ENCODE measurements at regions not wholly inside any gene's neighbourhood (a gene's known extent, or its start where the extent isn't known, plus 50 kb on each side); places are given as distances from the start of the nearest gene placed in this dataset.
"Not testable (repeated sequence)": the region's sequence is repeated elsewhere in the genome, so short reads cannot be mapped to it uniquely, and the experiment has no call there.

DNA sequence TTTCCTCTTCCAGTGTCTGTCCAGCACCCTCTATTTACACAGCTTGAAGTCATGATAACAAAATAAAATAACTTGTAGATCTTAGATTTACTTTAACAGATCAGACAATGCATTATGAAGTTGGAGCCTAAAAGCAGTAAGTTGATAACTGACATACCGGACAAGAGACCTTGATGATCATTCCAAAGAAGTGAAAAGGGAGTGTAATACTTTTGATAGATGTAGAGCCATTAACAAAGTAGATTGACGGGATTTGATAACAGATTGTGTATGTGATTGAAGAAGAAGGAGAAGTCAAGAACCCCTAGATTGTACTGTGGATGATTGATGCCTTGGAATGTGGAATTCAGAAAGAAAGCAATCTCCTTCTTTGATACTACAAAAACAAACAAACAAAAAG is 403.8 kb upstream of the MGAT4C start:
- DNase-seq = no peak

DNA sequence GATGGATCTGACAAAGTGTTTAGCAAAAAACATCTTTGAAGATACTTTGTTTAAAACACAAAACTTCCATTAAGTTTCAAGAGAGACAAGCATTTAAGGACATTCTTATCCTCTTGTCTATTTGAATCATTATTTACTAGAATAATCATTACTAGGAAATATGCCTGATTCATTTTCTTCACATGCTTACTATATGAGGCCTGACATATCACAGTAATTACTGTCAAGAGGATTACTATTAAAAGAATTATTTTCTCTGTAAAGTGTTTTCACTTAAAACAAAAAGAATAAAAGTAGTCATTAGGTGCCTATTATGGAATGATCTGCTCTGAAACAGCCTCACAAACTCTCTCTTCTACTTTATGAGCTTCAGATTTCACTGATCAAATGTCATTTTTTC is 402.1 kb upstream of the MGAT4C start:
- no peak for DNase-seq

DNA sequence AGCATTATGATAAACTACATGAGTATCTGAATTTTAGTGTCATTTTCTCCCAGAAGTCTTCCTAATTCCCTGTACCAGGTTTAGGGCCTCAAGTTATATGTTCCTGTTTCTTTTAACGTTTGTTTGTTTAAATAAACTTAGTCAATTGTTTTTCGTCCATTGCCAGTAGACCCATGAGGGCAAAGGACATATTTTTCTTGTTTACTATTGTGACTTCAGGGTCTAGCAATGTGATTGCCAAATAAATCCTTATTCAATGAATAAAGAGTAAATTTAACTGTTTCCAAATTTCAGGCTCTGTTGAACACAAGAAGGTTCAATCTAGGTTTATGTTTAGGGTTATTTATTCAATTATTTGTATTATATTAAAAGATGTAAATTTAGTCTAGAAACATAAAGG is 391.6 kb upstream of the MGAT4C start:
- no peak for DNase-seq

DNA sequence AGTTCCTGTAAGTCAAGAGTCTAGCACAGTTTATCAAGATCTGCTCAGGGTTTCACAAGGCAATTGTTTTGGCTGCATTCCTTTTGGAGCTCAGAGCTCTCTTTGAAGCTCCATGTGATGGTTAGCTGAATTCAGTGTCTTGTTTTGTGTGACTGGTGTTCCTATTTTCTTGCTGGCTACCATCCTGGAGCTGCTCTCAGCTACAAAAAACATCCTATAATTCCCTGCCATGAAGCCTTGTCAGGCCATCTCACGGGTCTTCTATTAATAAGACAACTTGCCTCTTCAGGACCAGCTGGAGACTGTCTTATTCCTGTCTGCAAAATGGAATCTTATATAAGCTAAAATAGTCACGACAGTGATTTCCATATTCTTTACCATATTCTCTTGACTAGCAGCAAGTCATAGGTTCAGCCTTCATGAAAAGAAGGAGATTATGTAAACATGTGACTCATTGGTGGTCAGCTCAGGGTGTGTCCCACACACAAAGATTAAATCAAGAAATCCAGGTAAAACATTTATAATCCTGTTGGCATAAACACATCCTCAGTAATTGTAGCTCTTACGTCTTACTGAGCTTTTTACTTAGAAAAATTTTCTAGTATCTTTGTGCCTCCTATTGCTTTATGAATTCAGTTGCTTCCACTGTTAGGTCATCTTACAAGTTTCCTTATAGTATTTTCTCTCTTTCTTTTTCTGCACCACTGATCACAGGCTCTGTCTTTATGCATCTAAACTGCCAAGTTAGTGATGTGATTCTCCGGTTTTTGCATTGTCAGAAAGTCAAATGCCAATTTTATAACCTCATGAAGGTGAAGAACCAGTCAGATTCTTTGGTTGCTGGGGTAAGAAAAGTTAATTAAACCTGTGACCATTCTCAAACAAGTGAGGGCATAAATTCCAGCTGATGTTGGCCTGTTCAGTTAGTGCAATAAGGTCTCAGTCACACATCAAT is 378.5 kb upstream of the MGAT4C start:
- no peak for DNase-seq

DNA sequence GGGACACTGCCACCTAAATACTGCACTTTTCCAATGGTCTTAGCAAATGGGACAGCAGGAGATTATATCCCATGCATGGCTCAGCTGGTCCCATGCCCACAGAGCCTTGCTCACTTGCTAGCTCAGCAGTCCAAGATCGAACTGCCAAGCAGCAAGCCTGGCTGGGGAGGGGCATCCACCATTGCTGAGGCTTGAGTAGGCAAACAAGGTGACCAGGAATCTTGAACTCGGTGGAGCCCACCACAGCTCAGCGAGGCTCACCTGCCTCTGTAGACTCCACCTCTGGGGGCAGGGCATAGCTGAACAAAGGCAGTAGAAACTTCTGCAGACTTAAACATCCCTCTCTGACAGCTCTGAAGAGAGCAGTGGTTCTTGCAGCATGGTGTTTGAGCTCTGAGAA is 370.8 kb upstream of the MGAT4C start:
- no peak for DNase-seq

DNA sequence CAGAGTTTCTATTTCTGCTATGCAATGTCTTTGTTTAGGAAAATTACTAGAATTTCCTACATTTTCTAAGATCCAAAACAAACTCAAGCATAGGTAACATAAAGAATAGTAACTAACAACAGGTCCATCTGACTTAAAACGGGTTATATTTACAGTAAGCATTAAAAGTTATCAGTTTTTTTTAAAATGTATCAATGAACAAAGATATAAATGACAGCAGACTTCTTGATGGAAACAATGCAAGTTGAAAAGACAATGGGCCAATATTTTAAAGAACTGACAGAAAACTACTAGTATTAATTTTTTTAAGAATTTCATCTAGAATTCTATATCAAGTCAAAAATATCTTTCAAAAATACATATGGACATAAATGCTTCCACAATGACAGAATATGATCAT is 367.1 kb upstream of the MGAT4C start:
- no peak for DNase-seq

DNA sequence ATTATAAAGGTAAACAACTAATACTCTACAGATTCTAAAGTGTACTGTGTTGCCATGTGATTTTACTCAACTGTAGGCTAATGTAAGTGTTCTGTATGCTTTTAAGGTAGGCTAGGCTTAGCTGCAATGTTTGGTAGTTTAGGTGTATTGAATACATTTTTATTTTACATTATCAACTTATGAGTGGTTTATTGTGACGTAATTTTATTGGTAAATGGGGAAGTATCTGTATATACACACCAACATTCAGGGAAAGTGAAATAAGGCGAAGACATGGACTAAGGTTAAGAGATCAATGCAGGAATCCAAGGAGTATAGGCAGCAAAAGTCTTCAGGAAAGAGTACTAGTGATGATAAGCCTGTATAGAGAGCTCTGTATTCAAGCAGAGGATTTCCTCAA is 365.8 kb upstream of the MGAT4C start:
- no peak for DNase-seq

DNA sequence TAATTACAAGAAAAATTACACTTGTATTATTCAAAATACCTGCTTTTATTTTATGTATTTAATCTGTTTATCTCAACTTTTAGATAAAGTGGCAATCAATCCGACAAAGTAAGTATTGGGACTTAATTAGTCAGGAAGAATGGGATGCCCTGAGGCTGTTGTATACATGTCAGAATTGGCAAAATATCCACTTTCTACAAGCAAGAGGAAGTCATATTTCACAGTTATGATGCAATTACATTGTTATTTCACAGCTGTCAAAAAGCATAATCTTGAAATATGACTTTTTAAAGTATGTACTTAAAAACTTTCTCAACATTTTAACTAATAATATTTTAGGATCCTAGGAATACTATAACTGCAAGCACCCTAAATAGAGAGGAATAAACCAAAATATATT is 357.1 kb upstream of the MGAT4C start:
- no peak for DNase-seq

DNA sequence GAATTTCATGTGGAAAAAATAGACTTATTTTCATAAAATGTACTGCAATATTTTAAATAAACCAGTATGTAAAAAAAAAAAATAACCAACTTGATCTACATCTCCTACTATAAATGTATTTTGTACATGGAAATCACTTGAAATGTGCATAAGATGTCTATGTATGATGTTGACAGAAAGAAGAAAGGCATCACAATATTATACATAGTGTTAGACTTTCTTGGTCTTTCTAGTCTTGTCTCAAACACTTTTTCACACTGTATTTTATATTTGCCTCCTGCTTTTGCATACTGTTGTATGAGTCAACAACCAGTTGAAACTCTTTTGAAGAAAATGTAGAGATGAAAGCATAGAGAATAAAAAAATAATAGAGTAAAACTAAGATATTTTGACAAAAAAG is 352.4 kb upstream of the MGAT4C start:
- no peak for DNase-seq

DNA sequence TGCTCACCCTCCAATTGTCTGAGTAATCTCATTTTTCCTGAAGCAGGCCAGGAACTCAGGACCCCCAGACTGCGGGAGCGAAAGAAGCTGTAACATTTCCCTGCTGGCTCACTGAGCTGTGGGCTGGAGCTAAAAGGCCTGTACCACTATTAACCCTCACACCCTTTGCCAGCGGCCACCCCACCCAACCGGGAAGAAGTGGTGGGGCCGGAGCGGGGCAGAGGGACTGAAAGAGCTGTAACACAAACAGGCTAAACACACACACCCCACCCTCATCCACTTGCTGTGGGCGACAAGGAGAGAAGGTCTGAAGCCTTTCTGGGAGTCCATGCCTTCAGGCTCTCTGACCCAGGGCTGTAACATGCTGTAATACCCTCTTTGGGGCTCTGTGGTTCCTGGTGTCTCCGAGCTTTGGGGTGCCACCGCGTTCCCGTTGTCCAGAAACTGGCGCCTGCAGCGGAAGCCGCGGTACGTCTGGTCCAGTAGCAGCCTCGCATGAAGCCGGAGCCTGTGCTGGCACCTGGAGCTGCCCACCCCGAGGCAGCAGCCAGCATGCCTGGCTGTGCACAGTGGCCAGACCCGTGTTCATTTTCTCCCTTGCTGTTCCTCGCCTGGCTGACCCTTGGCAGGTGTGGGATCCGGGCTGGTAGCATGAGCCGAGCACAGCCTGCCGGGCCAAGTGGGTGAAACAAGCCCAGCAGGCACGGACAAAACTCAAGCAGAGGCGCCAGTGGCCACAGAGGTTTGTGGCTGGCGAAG is 345.5 kb upstream of the MGAT4C start:
- DNase-seq = no peak

DNA sequence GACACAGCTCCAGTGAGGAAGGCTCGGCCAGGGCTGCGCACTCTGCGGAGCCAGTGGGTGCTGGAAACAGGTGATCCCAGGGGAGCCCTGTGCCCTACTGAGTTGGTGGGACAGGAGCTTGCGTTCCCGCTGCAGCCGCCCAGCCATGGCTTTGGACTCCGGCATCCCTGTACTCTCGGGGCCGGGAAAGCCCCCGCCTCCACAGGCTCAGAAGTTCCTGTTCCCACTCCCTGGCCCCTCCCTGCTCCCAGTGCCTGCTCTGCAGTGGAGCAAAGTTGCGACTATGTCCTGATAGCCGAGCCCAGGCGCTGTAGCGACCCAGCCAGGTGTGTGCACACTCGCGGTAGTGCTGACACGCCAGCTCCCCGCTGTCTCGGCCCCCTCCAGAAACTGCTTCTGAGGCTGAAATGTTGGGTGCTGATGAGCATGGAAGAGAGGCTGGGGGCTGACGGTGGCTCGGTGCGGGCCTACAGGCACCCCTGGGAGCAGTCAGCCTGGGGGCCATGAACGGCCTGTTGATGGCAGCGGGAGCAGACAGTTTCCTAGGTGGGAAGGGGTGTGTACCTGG is 344.6 kb upstream of the MGAT4C start:
- DNase-seq = no peak

DNA sequence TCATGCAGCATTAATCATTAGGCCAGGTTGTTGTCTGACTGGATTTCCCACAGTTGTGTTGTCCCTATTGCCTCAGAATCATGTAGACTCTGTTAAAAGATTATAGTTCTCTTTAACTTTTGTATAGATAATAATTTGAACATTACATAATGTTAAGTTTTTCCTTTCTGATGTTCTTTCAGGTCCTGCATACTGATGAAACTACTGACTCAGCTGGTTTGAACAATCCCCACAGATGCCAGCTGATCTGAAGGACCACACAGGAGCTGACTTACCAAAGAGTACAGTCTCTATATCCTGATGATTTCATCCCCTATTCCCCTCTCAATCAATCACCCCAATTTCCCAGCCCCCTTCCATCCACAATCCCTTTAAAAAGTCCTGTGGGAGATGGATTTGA is 341.2 kb upstream of the MGAT4C start:
- no peak for DNase-seq

DNA sequence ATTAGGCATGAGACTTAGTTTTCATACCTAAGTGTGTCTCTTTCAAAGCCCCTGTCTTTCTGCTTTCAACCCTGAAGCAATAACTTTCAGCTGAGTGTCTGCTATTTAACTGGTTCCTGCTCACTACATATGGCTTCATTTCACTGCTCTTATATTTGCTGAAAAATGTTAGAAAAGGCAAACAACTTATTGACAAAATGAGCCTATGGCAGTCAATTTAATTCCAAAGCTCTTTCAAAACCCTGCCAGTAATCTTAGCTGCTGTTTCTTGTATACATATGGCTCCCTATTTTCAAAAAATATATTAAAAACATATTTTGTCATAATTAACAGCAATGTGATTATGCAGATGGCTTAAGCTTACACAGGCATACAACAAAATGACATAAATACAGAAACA is 334.1 kb upstream of the MGAT4C start:
- no peak for DNase-seq

DNA sequence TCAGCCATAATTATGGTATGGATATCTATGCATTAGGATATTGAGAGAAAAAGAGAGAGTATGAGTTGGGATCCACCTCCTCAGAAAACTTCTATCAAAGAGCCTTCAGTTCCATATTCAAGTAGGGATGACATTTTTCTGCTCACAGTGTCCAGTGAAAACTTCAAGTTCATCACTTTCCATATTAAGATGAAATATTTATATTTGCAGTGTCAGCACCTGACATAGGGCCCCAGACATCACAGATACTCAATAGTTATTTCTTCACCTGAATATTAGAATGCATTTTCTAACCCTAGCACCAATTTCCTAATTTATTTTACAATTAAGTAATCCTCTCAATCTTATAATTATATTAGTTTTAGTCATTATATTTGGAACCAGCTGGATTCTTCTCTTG is 318.0 kb upstream of the MGAT4C start:
- no peak for DNase-seq

DNA sequence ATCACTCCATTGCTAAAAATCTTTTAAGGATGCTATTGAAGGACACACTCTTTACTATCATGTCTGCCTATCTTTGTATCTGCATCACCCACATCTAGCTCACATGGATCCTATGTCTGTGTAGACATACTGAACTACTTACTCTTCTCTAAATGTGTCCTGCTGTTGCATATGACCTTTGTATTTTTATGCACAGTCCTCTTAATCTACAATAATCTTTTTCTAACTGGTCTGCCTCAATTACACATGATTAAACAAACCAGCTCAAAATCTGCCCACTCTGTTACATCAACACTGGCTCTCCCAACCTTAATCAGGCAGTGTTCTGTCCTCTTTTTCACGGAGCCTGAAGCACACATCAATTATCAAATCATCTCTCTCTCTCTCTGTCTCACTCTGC is 316.3 kb upstream of the MGAT4C start:
- DNase-seq = no peak

DNA sequence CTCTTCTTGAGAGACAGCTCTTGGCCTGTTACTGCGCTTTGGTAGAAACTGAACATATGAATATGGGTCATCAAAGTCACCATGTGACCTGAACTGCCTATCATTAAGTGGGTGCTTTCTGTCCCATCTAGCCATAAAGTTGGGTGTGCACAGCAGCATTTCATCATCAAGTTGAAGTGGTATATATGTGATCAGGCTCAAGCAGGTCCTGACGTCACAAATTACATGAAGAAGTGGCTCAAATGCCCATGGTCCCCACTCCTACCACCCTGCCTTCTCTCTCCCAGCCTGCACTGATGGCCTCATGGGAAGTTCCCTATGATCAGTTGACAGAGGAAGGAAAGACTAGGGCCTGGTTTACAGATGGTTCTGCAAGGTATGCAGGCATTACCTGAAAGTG is 308.8 kb upstream of the MGAT4C start:
- DNase-seq = no peak

DNA sequence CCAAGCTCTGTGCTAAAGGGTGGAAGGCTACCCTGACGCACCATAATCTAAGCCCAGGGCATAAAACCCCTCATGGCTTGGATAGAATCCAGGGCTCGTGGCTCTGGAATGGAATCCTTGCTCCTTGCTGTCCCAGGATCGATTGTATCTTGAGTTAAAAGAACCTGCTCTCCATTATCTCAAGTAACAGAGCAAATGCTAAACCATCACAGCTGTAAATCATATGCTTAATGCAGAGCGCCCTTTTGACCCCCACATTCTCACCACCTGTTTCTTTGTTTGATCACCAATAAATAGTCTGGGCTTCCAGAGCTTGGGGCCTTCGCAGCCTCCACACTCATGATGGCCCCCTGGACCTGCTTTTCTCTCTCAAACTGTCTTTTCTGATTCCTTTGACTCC is 299.3 kb upstream of the MGAT4C start:
- not testable (repeated sequence) for DNase-seq

DNA sequence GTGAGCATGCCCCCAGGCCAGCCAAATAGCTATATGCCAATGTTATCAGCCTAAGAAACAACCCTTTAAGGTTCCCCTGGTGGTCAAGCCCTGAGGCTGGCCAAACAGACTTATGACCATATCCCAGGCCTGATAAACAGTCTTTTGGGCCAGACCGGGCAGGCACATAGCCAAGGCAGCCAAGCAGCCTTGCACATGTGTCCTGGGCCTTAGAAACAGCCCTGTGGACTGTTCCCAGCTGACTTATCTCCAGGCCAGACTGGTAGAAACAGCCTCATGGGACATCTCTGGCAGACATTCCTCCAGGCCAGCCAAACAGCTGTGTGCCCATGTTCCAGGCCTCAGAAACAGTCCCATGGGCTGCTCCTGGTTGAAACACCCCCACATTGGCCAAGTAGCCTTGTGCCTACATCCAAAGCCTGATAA is 295.0 kb upstream of the MGAT4C start:
- DNase-seq = no peak

DNA sequence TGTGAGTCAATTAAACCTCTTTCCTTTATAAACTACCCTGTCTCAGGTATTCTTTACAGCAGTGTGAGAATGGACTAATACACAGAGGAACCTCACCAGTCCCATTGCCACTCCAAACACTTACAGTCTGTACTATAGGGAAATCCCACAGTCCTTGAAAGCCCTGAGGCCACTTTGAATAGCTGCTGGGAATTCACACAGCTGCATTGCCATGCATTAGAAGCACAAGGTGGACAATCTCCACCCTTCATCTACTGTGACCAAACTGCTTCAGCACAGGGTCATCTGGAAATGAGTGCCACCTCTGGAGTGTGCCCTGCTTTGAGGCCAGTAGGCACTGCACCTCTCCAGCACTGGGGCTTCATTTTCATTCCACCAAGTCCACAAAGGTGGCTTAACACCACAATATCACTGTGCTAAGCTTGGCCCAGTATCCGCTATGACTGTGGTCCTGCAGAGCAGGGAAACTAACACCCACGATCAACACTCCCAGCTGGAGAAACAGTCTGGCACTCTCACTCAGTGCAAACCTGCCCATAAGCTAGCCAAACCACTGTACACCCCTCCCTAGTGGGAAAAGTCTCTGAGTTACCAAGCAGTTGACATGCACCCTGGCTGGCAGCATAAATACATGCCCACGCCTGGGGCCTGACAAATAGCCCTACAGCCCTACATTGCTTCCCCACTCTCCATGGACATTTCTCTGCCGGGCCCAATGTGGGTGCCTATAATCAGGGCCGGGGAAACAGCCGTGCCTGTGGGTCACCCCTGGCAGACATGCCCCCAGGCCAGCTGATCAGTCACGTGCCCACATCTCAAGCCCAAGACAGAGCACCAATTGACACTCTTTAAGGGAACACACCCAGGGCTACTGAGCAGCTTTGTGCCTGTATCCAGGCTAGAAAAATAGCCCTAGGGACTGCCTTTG is 294.3 kb upstream of the MGAT4C start:
- DNase-seq = no peak

DNA sequence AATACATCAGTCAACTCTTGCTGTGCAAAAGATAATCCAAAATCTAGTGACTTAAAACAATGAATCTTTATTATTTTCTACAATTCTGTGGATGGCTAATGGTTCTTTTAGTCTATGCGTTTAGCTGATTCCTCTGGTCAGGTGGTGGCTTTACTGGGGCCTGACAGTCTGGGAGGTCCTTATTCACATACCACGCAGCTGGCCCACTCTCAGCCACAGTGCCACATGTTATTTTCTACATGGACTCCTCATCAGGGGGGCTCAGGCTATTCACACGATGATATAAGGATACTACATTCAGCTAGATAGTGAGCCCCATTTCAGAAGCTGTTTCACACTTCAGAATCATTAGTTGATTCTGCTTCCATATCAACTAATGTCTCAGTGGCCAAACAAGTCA is 287.5 kb upstream of the MGAT4C start:
- DNase-seq = no peak

DNA sequence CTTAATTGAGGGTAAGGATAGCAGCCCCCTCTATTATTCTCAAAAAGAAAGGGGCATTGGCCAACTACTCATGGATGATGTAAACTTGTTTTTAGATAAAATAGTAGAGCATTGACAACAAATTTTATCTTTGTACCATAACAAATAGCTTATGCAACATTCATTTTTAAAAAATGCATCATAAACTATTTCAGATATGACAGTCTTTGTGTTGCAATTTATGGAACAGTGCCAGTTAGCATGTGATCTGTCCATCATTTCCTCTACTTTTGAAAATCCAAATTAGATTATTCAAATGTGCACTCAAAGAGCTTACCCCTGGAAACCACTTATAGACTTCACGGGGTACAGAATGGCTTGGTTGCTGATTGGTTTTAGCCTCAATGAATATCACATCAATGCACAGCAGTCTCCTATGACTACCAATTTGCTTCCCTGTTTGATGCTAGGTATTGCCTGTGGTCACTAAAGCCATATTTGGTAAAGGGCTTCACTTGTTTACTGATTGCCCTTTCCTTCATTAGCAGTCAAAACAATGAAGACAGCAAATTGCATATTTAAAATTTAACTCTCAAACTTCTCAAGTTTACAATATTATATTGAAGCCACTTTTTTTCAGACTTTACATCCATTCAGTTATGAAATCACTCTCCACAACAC is 274.9 kb upstream of the MGAT4C start:
- DNase-seq = no peak

DNA sequence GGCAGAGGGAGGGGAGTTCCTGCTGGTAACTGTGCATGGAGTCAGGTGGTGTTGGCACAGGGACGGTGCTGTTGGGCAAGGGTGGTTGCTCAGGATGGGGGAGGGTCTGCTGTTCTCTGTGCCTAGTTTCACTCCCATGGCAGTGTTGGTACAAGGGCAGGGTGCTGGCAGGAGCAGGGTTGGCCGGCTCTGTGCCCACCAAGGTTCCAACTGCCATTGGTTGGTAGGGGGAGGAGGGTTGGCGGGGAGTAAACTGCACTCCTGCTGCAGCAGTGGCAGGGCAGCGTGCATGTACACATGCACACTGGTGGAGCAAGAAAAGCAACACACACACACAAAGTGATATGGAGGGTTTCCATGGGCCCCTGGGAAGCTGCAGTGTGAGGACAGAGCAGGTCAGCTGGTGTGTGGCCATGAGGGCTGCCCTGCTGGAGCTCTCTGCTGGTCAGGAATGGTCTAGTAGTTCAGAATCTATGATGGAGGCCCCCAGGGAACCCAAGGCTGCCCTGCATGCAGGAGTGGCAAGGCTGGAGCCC is 269.9 kb upstream of the MGAT4C start:
- no peak for DNase-seq
